ENCODE measurements at regions not wholly inside any gene's neighbourhood (a gene's known extent, or its start where the extent isn't known, plus 50 kb on each side); places are given as distances from the start of the nearest gene placed in this dataset.

GRCh38 chr4:175419236-175419718 lies 392.8 kb downstream of the GPM6A start:
- TF ChIP-seq CBX8 (IDR thresholded peaks at IDR 0.05), result no peak
- no peak for TF ChIP-seq CTCF (IDR thresholded peaks at IDR 0.05)
- peak; percentile 91; the same call in 1 of the 3 replicates for TF ChIP-seq BCL3 (IDR thresholded peaks at IDR 0.05)
- no peak for TF ChIP-seq POLR2A (IDR thresholded peaks at IDR 0.05; ENCODE audit: low read length)
- TF ChIP-seq, protein P1, sequence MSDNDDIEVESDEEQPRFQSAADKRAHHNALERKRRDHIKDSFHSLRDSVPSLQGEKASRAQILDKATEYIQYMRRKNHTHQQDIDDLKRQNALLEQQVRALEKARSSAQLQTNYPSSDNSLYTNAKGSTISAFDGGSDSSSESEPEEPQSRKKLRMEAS (IDR thresholded peaks at IDR 0.05), result no peak; the same call in 1 of the 2 replicates
- TF ChIP-seq HEYL (CRISPR knock-in tag; IDR thresholded peaks at IDR 0.05), result no peak
- TF ChIP-seq, protein P2, sequence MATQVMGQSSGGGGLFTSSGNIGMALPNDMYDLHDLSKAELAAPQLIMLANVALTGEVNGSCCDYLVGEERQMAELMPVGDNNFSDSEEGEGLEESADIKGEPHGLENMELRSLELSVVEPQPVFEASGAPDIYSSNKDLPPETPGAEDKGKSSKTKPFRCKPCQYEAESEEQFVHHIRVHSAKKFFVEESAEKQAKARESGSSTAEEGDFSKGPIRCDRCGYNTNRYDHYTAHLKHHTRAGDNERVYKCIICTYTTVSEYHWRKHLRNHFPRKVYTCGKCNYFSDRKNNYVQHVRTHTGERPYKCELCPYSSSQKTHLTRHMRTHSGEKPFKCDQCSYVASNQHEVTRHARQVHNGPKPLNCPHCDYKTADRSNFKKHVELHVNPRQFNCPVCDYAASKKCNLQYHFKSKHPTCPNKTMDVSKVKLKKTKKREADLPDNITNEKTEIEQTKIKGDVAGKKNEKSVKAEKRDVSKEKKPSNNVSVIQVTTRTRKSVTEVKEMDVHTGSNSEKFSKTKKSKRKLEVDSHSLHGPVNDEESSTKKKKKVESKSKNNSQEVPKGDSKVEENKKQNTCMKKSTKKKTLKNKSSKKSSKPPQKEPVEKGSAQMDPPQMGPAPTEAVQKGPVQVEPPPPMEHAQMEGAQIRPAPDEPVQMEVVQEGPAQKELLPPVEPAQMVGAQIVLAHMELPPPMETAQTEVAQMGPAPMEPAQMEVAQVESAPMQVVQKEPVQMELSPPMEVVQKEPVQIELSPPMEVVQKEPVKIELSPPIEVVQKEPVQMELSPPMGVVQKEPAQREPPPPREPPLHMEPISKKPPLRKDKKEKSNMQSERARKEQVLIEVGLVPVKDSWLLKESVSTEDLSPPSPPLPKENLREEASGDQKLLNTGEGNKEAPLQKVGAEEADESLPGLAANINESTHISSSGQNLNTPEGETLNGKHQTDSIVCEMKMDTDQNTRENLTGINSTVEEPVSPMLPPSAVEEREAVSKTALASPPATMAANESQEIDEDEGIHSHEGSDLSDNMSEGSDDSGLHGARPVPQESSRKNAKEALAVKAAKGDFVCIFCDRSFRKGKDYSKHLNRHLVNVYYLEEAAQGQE (IDR thresholded peaks at IDR 0.05), result no peak
- no peak for TF ChIP-seq MYC (IDR thresholded peaks at IDR 0.05; ENCODE audit: borderline replicate concordance, low read length)
